Thymus (tissue), 11 donors: ENCODE measurements at regions not wholly inside any gene's neighbourhood (a gene's known extent, or its start where the extent isn't known, plus 50 kb on each side); places are given as distances from the start of the nearest gene placed in this dataset.

ENCODE experiments used
- DNase-seq, 9 donors: peaks; one replicate each; pipeline ENCODE4 v3.0.0-alpha.2; 2013; ENCODE audit warnings: low spot score in 9 of 9, low read depth in 6 of 9, missing footprints in 1 of 9
- H3K27ac ChIP-seq, 2 donors: one replicate each; pipeline ENCODE4 v1.5.1; 2013; ENCODE audit warnings: control low read depth in 1 of 2, low read depth in 1 of 2, low read length in 1 of 2, mild to moderate bottlenecking in 1 of 2, moderate library complexity in 1 of 2
- H3K27me3 ChIP-seq, 2 donors: one replicate each; pipeline ENCODE4 v1.5.1; 2013; ENCODE audit warnings: low read length in 1 of 2; ENCODE audit not compliant: control insufficient read depth in 2 of 2, insufficient read depth in 1 of 2
- H3K36me3 ChIP-seq, 2 donors: one replicate each; pipeline ENCODE4 v1.5.1; 2013; ENCODE audit warnings: low read length in 1 of 2, mild to moderate bottlenecking in 1 of 2, moderate library complexity in 1 of 2; ENCODE audit not compliant: control insufficient read depth in 2 of 2, insufficient read depth in 2 of 2
- H3K4me1 ChIP-seq, 2 donors: one replicate each; pipeline ENCODE4 v1.5.1; 2013; ENCODE audit warnings: low read length in 2 of 2; ENCODE audit not compliant: control insufficient read depth in 2 of 2, insufficient read depth in 2 of 2
- H3K4me3 ChIP-seq, 2 donors: one replicate each; pipeline ENCODE4 v1.5.1; 2013; ENCODE audit warnings: low read length in 2 of 2, control low read depth in 1 of 2, mild to moderate bottlenecking in 1 of 2
- H3K9me3 ChIP-seq, 2 donors: one replicate each; pipeline ENCODE4 v1.5.1; 2013; ENCODE audit warnings: low read length in 1 of 2, mild to moderate bottlenecking in 1 of 2; ENCODE audit not compliant: control insufficient read depth in 2 of 2, insufficient read depth in 1 of 2
- WGBS: extraction: QIAGEN DNeasy Blood & Tissue Kit; methylation state at CpG from one replicate; pipeline ENCODE4 v1.1.7; 2013; 5-methylcytosine and 5-hydroxymethylcytosine counted together
- donor health status: healthy.

GRCh38 chr7:21238400-21239116 is 189.3 kb upstream of the SP4 start:
- no peak overlapping the region for H3K27ac ChIP-seq
- DNase-seq: no peak
- no peak overlapping the region for H3K4me3 ChIP-seq
- no peaks in the 10 kb centered on the region for H3K36me3 ChIP-seq
- no peaks in the 10 kb centered on the region for H3K9me3 ChIP-seq
- WGBS: 93% methylated on average over 5 of the region's 5 CpGs
- H3K4me1 ChIP-seq: no peaks in the 10 kb centered on the region
- H3K27me3 ChIP-seq: no peaks in the 10 kb centered on the region

GRCh38 chr7:21243265-21243664 is 184.6 kb upstream of the SP4 start:
- H3K27me3 ChIP-seq: no peaks in the 10 kb centered on the region
- H3K4me1 ChIP-seq: no peaks in the 10 kb centered on the region
- DNase-seq: no peak
- H3K4me3 ChIP-seq: no peak overlapping the region
- no peaks in the 10 kb centered on the region for H3K9me3 ChIP-seq
- no peak overlapping the region for H3K27ac ChIP-seq
- 71% methylated on average over 3 of the region's 3 CpGs for WGBS
- no peaks in the 10 kb centered on the region for H3K36me3 ChIP-seq

GRCh38 chr7:21251151-21251800 is 176.6 kb upstream of the SP4 start:
- WGBS: 60% methylated on average over 3 of the region's 3 CpGs
- no peak overlapping the region for H3K27ac ChIP-seq
- no peaks in the 10 kb centered on the region for H3K36me3 ChIP-seq
- H3K27me3 ChIP-seq: peaks cover 19 to 46% of the 10 kb centered on the region in 2 donors
- H3K4me3 ChIP-seq: no peak overlapping the region
- no peaks in the 10 kb centered on the region for H3K9me3 ChIP-seq
- H3K4me1 ChIP-seq: no peaks in the 10 kb centered on the region
- DNase-seq: no peak

GRCh38 chr7:21253740-21254687 is 173.9 kb upstream of the SP4 start:
- WGBS: 19% methylated on average over 18 of the region's 18 CpGs
- Histone ChIP-seq H3K9me3 (no peaks in the 10 kb centered on the region), H3K36me3 (no peaks in the 10 kb centered on the region), H3K4me3 (peak overlapping the region in 1 of 2 donors; percentile 12), H3K27ac (no peak overlapping the region), H3K27me3 (peaks cover 19 to 46% of the 10 kb centered on the region in 2 donors), H3K4me1 (no peaks in the 10 kb centered on the region)
- peak in 8 of 9 donors; percentile 13 to 76 (median 32) for DNase-seq

GRCh38 chr7:21256310-21256877 is 171.5 kb upstream of the SP4 start:
- peak in 3 of 9 donors; percentile 13 to 53 (median 24) for DNase-seq
- peaks cover 14 to 39% of the 10 kb centered on the region in 2 donors for H3K27me3 ChIP-seq
- H3K36me3 ChIP-seq: no peaks in the 10 kb centered on the region
- no peaks in the 10 kb centered on the region for H3K9me3 ChIP-seq
- no peak overlapping the region for H3K27ac ChIP-seq
- 19% methylated on average over 3 of the region's 3 CpGs for WGBS
- no peaks in the 10 kb centered on the region for H3K4me1 ChIP-seq
- H3K4me3 ChIP-seq: no peak overlapping the region

GRCh38 chr7:21260939-21261338 is 166.9 kb upstream of the SP4 start:
- H3K4me1 ChIP-seq: no peaks in the 10 kb centered on the region
- H3K27me3 ChIP-seq: peaks cover 0 to under 1% of the 10 kb centered on the region in 2 donors
- no peak overlapping the region for H3K4me3 ChIP-seq
- no peak overlapping the region for H3K27ac ChIP-seq
- WGBS: 62% methylated on average over 1 of the region's 1 CpG
- H3K36me3 ChIP-seq: no peaks in the 10 kb centered on the region
- no peaks in the 10 kb centered on the region for H3K9me3 ChIP-seq
- DNase-seq: no peak

- no peaks in the 10 kb centered on the region for H3K9me3 ChIP-seq
- H3K27ac ChIP-seq: peak overlapping the region in 1 of 2 donors; percentile 12
- no peaks in the 10 kb centered on the region for H3K36me3 ChIP-seq
- WGBS: 41% methylated on average over 9 of the region's 9 CpGs
- DNase-seq: peak in 8 of 9 donors; percentile 19 to 76 (median 46)
- no peaks in the 10 kb centered on the region for H3K4me1 ChIP-seq
- H3K27me3 ChIP-seq: no peaks in the 10 kb centered on the region
- H3K4me3 ChIP-seq: no peak overlapping the region
Measured at GRCh38 chr7:21261627-21262594, 166.0 kb upstream of the SP4 start.

GRCh38 chr7:21269021-21269420 is 158.9 kb upstream of the SP4 start:
- H3K4me1 ChIP-seq: no peaks in the 10 kb centered on the region
- no peak overlapping the region for H3K27ac ChIP-seq
- no peak for DNase-seq
- no peaks in the 10 kb centered on the region for H3K9me3 ChIP-seq
- no peaks in the 10 kb centered on the region for H3K36me3 ChIP-seq
- 94% methylated on average over 4 of the region's 4 CpGs for WGBS
- no peak overlapping the region for H3K4me3 ChIP-seq
- H3K27me3 ChIP-seq: no peaks in the 10 kb centered on the region
